ENCODE measurements at regions not wholly inside any gene's neighbourhood (a gene's known extent, or its start where the extent isn't known, plus 50 kb on each side); places are given as distances from the start of the nearest gene placed in this dataset.

DNA sequence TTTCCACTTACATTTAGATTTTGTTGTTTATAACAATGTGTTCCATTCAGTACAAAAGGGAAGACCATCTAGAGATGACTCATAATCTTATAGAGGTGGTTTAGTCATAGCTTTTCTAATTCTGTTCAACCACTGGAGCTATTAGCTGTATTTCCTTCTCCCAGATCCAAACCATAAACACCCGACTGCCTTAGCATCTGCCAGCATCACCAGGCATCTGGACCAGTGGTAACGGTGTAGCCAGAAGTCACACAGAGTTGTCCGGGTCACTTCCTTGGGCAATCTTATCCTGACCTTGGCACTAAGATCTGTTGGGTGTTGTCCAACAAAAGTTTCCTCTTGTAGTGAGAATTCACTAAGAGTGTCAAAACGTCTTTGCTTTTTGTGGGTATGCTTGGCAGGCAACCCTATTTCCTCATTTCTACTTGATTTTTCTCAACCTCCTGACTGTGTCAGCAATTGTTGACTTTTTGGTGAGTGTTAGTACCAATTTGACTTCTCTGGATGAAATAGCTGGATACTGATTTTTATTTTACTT is 372.1 kb upstream of the B3GALT2 start:
- no peak for DNase-seq (ENCODE audit: low read depth in 2 of 3, low spot score in 2 of 3)

- DNase-seq (ENCODE audit: low read depth in 2 of 3, low spot score in 2 of 3): no peak
These were observed 369.4 kb upstream of the B3GALT2 start for GRCh38 chr1:193555662-193556441.

DNA sequence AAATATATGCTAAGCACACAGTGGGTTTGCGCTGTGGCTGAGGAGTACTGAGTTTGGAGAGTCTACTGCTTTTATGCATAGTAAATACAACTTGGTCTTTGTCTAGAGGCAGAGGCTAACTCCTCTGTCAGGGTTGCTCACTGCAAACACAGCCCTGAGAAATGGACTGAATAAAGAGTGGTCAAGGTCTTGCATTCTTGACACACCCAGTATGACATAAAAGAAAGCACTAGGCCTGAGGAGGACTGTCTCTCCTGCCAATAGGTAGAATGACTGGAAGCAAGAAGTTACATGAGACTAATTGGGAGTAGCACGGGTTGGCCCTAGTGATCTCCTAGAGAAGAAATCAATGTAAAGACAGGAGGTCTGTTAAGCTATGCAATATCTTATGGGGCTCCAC is 367.2 kb upstream of the B3GALT2 start:
- DNase-seq (ENCODE audit: low read depth in 2 of 3, low spot score in 2 of 3): no peak

DNA sequence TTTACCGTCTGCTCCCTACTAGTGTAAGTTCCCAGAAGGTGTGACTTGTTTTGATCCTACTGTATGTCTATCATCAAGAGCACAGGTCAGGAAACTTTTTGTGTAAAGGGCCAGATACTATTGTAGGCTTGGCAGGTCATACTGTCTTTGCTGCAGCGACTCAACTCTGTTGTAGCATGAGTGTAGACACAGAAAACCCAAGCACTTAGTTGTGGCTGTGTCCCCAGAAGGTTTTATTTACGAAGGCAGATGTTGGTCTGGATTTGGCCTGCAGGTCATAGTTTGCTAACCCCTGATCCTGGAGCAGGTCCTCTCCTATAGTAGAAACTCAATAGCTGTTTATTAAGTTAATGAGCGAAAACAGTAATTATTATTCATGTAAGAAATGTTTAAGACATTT is 365.9 kb upstream of the B3GALT2 start:
- no peak for DNase-seq (ENCODE audit: low read depth in 2 of 3, low spot score in 2 of 3)

GRCh38 chr1:193549081-193549480 is 362.7 kb upstream of the B3GALT2 start:
- no peak for DNase-seq (ENCODE audit: low read depth in 2 of 3, low spot score in 2 of 3)

DNA sequence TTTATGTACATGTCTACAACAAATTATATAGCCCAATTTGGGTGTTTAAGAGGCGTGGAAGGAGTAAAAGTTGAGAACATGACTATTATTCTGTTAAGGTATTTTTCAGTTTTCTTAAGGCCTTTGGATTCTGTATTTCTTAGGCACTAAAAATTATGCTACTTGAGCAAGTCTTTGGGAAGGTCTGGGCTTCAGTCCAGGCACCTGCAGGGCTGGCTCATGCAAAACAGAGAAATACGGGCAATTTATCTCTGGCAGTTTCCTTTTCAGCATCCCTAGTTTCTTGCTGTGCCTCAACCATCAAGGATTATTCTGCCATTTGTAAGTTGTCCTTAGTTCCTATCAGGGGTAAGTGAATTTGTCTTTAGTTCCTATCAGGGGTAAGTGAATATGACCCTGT is 358.8 kb upstream of the B3GALT2 start:
- no peak for DNase-seq (ENCODE audit: low read depth in 2 of 3, low spot score in 2 of 3)

DNA sequence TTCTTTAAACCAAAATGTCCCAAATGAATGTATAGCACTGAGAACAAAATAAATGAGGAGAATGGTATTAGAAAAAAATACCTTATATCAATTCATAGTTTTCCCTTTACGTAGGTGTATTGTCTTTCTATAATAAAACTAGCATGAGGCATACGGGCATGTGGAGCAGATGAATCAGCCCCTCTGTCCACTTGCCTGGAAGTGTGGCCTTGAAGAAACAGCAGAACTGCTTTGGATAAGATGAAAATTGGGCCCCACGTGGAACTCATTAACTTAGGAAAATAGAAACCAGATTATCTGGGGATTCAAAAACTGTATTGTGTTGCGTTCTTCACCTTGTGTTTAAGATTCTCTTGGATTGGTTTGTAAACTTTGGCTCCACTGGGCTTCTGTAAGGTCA is 356.8 kb upstream of the B3GALT2 start:
- DNase-seq (ENCODE audit: low read depth in 2 of 3, low spot score in 2 of 3): no peak

- no peak for DNase-seq (ENCODE audit: low read depth in 2 of 3, low spot score in 2 of 3)
These were observed 356.3 kb upstream of the B3GALT2 start for GRCh38 chr1:193542690-193543089.

DNA sequence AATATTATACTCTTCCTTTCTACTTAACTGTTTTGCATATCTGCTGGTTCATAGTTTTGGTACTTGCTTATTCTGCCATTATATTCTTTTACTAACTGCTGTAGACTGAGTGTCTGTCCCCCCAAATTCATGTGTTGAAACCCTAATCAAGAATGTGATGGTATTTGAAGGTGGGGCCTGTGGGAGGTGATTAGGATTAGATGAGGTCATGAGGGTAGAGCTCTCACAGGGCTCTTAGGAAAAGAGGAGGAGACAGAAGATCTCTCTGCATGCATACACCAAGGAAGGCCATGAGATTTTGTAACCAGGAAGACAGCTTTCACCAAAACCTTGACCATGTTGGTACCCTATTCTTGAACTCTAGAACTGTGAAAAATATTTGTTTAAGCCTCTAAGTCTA is 354.1 kb upstream of the B3GALT2 start:
- DNase-seq (ENCODE audit: low read depth in 2 of 3, low spot score in 2 of 3): no peak

DNA sequence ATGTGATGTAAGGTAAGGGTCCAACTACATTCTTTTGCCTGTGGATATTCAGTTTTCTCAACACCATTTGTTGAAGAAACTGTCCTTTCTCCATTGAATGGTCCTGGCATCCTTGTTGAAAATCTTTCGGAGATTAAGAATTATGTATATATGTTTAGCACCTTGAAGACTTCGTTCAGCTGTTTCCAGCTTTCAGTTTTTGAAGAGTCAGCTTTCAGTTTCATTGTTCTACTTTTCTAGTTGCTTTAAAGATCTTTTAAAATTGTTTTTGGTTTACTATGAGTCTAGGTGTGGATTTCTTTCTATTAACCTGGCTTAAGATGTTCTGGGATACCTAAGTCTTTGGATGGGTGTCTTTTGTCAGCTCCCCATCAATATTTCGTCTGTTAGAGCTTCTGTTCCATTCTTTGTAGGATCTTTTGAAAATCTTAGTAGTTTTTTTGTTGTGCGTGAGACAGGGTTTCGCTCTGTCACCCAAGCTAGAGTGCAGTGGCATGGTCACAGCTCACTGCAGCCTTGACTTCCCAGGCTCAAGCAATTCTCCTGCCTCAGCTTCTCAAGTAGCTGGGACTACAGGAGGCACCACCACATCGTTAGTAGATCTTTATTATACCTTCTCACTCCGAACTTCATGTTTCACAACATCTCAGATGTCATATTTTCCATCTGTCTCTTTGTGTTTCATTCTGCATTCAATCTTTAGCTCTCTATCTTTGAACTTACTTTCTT is 353.5 kb upstream of the B3GALT2 start:
- DNase-seq (ENCODE audit: low read depth in 2 of 3, low spot score in 2 of 3): no peak

- DNase-seq (ENCODE audit: low read depth in 2 of 3, low spot score in 2 of 3): no peak
These were observed 352.3 kb upstream of the B3GALT2 start for GRCh38 chr1:193538680-193539079.

DNA sequence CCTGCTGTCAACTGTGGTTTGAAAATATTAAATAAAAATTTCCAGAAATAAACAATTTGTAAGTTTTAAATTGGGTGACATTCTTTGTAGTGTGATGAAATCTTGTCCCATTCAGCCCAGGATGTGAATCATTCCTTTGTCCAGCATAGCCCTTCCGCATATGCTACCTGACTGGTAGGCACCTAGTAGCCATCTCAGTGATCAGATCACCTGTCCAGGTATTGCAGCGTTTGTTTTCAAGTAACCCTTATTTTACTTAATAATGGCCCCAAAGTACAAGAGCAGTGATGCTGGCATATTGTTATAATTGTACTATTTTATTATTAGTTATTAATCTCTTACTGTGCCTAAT is 351.6 kb upstream of the B3GALT2 start:
- no peak for DNase-seq (ENCODE audit: low read depth in 2 of 3, low spot score in 2 of 3)

DNA sequence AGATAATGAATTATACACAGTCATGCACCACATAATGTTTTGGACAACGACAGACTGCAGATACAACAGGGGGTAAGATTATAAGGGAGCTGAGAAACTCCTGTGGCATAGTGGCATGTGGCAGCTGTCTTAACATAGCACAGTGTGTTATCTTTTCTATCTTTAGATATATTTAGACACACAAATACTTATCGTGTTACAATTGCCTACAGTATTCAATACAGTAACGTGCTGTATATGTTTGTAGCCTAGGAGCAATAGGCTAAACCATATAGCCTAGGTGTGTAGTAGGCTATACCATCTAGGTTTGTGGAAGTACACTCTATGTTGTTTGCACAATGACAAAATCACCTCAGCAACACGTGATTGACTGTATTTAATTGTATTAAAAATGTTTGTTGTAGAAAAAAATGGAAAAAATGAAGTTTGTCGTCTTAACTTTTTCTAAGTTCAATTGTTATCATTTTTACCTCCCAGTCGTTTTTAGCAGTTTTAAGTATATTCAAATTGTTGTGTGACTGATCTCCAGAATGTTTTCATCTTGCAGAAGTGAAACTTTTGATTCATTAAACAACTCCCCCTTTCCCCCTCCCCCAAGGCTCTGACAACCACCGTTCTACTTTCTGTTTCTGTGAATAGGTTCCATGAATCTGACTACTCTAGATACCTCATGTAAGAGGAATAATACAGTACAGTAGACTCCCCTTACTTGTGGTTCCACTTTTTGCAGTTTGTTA is 351.0 kb upstream of the B3GALT2 start:
- DNase-seq (ENCODE audit: low read depth in 2 of 3, low spot score in 2 of 3): peak in 2 of 3 experiments; percentile 23 to 31

GRCh38 chr1:193533853-193534252 is 347.4 kb upstream of the B3GALT2 start:
- no peak for DNase-seq (ENCODE audit: low read depth in 2 of 3, low spot score in 2 of 3)

DNA sequence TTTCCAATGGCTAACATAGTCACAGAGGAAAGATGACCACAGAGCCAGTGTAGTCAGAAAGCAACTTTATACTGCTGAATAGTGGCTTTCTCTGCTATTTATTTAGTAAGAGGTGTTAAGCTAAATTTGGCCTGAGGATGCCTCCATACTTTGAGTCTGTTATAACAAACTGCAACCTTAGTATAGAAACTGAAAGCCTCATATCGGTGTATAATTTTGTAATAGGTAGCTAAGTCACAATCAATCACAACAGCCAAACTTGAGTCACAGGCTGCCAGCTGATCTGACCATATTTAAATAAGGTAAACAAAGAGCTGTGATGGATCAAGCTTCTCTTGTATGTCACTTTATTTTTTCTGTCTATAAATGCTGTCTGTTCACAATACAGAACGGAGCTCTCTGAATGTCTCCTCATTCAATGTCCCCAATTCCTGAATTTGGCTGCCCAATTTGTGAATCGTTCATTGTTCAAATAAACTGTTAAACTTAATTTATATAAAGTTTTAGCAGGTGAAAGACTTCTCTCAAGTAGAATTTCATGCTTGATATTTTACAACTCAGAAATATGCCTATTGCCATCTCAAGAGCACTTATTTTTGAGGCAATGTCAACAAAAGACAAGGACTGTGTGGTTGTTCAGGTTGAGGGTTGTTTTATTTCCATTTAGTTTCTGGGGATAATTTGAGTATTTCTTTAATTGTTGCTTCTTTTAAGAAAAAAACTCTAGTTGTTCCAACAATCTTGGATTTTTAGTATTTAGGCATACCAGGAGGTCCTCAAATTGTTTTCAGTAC is 339.7 kb upstream of the B3GALT2 start:
- no peak for DNase-seq (ENCODE audit: low read depth in 2 of 3, low spot score in 2 of 3)

DNA sequence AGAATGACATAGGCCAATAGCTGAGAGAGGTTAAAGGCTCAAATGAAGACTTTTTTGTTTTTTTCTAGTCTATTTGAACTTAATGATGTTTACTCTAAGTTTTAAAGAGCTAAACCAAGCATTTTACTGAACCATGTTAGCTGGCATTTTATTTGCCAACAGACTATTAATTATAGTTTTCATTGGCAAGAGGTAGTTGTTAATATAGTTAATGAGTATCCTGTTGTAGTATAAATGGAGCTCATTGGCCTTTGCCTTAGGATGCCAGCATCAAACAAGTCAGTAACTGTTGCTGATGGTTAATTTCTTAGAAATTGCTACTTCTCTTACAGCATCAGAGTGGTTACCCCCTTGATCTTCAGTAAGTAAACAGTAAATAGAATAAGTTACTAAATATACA is 339.0 kb upstream of the B3GALT2 start:
- DNase-seq (ENCODE audit: low read depth in 2 of 3, low spot score in 2 of 3): no peak

GRCh38 chr1:193524616-193525015 is 338.2 kb upstream of the B3GALT2 start:
- no peak for DNase-seq (ENCODE audit: low read depth in 2 of 3, low spot score in 2 of 3)

- DNase-seq (ENCODE audit: low read depth in 2 of 3, low spot score in 2 of 3): no peak
These were observed 337.6 kb upstream of the B3GALT2 start for GRCh38 chr1:193524021-193524420.

- no peak for DNase-seq (ENCODE audit: low read depth in 2 of 3, low spot score in 2 of 3)
These were observed 334.1 kb upstream of the B3GALT2 start for GRCh38 chr1:193520472-193520871.

GRCh38 chr1:193519922-193520321 is 333.5 kb upstream of the B3GALT2 start:
- DNase-seq (ENCODE audit: low read depth in 2 of 3, low spot score in 2 of 3): no peak

DNA sequence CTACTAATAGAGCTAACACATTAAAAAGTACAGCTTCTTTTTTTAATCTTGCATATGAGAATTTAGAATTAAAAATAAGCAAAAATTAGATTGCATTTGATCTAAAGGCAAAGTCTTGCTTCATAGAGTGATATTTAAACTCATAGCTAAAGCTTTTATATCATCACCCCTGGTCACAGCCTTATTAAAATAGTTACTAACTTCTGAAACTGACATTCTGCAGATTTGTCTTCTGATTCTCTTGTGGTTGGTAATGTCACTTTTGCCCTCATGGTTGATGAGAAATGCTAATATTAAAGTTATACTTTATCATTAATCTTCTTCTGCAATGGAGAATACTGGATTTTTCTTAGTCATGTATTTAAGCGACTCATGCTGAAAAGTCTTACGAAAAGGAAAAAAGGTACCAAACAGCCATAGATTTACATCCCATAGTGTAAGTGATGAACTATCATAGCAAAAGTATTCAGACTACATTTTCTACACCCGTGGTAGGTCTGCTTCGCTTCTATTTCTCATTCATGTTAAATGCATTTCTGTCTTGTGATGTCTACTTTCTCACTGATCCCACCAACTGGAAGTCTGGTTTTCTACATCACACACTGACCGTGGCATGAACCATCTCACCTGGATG is 330.5 kb upstream of the B3GALT2 start:
- DNase-seq (ENCODE audit: low read depth in 2 of 3, low spot score in 2 of 3): no peak

Measured in activated CD8-positive, alpha-beta memory T cell treated with anti-CD3 and anti-CD28 coated beads for 48 hours (primary cell).